ENCODE measurements at regions not wholly inside any gene's neighbourhood (a gene's known extent, or its start where the extent isn't known, plus 50 kb on each side); places are given as distances from the start of the nearest gene placed in this dataset.

DNA sequence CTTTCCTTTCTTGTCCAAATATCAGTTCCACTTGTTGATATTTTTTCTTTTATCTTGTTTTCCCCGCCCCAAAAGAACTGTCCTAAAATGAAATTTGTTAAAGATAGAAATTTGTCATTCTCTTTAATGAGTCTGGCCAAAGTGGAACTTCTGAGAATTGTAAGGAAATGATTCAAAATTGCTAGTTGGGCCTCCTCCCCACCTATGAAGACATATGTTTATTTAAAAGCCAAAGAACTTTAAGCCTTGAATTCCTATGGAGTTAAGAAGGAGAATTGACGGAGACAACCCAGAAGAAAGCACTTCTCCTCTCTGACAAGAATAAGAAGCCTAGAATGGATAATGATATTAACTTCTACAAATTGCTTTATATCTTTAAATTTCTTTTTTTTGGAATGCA lies 59.1 kb upstream of the ALDH1A1 start:
- DNase-seq (ENCODE audit: low spot score): no peak

- DNase-seq (ENCODE audit: low spot score): no peak
Measured at GRCh38 chr9:73011181-73011750, 58.4 kb upstream of the ALDH1A1 start.

GRCh38 chr9:73009649-73010288 lies 56.9 kb upstream of the ALDH1A1 start:
- DNase-seq (ENCODE audit: low spot score): no peak

GRCh38 chr9:73007966-73008672 lies 55.3 kb upstream of the ALDH1A1 start:
- DNase-seq (ENCODE audit: low spot score): no peak

GRCh38 chr9:73006986-73007385 lies 54.1 kb upstream of the ALDH1A1 start:
- no peak for DNase-seq (ENCODE audit: low spot score)

Data from D341Med (cell line).